HepG2 (cell line): ENCODE measurements at regions not wholly inside any gene's neighbourhood (a gene's known extent, or its start where the extent isn't known, plus 50 kb on each side); places are given as distances from the start of the nearest gene placed in this dataset.

Experiments used
- EZH2 ChIP-seq: conservative IDR thresholded peaks from 2 replicates; pipeline ENCODE4 v1.6.1; 2012; ENCODE audit warnings: mild to moderate bottlenecking, low read depth, low read length, moderate library complexity
- SMAD3 ChIP-seq: sonication (generic); formaldehyde crosslinking; IDR thresholded peaks from 2 replicates; pipeline ENCODE4 v1.4.0; 2020; ENCODE audit warnings: missing genetic modification reagents
- ZNF496 ChIP-seq: sonication (generic); formaldehyde crosslinking; IDR thresholded peaks from 2 replicates; pipeline ENCODE4 v1.8.1; 2023; ENCODE audit warnings: mild to moderate bottlenecking, moderate library complexity, missing genetic modification reagents; ENCODE audit not compliant: insufficient replicate concordance

DNA sequence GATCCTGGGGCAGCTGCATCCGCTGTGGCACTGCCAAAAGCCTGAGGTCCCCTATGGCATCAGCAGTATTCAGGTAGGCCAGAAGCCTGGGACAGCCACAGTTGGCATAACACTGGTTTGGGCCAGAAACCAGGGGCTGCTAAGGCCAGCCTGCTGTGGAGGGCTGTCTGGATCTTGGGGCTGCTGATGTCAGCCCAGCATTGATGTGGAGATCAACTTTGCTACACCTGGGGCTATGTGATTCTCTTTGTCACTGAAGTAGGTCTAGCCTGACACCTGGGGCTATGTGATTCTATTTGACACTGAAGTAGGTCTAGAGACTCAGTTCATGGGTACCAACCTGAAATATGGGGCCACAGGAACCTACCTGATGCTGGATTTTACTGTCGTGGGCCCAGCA is 411.5 kb downstream of the RASEF start:
- TF ChIP-seq ZNF496 (CRISPR knock-in tag) (no peak), SMAD3 (CRISPR knock-in tag) (no peak), EZH2 (no peak)
